GM18519 (cell line): ENCODE measurements at regions not wholly inside any gene's neighbourhood (a gene's known extent, or its start where the extent isn't known, plus 50 kb on each side); places are given as distances from the start of the nearest gene placed in this dataset.
"Not testable (repeated sequence)": the region's sequence is repeated elsewhere in the genome, so short reads cannot be mapped to it uniquely, and the experiment has no call there.

Experiments
- ATAC-seq: cut with Tn5 transposase; IDR thresholded peaks from one replicate; pipeline ENCODE4 v1.9.1; 2021; ENCODE audit warnings: mild to moderate bottlenecking, moderate library complexity; ENCODE audit not compliant: unreplicated experiment, low FRiP score

DNA sequence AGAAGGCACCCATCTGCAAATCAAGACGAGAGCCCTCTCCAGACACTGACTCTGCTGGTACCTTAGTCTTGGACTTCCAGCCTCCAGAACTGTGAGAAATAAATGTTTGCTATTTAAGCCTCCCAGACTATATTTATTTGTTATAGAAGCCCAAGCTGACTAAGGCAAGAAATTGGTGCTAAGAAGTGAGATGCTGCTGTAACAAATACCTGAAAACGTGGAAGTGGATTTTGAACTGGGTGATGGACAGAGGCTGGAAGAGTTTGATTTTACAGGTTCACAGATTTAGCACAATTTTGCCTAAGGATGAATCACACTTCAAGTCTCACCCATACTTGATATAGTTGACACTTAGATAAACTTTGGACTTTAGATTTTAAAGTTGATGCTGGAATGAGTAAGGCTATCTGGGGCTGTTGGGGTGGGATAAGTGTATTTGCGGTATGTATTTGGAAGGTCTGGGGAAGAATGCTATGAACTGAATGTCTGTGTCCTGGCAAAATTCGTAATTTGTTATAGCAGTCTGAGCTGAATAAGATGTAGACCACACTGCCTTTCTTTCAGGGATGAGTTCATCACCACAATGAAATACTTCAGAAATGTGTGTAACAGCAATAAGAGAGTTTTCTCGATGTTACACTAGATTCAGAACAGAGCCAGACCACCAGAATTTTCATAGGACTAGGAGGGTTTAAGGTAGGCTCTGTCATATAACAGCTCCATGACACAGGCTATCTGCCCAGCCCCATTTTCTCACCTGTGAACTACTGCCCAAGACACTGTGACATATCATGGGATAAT lies 120.5 kb upstream of the LMCD1 start:
- ATAC-seq, result no peak

DNA sequence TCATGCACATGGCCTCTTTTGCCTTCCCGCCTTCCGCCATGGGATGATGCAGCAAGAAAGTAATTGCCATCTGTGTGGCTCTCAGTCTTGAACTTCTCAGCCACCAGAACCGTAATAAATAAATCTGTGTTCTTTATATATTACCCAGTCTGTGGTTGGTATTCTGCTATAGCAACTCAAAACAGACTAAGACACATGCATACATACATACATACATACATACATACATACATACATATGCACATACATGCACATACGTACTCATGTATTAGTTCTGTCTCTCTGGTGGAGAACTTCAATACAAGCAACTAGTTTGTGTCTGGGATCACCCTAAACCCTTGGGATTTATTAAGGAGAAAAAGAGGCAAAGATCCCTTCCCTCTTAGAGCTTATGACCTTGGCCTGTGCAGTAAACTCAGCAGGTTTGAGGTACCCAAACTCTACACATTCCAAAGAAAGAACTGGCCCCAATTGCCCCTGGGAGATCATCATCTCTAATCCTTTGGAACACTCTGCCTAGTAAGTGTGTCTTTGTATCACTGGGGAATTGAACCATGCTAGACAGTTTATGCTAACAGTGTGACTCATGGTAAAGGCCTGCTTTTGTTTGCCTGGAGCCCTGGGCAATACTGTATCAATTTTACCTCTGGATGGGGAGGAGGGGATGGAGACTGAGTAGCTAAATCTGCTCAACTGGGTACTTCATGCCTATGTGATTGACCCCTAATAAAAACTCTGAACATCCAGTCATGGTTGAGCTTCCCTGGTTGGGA lies 115.6 kb upstream of the LMCD1 start:
- no peak for ATAC-seq

DNA sequence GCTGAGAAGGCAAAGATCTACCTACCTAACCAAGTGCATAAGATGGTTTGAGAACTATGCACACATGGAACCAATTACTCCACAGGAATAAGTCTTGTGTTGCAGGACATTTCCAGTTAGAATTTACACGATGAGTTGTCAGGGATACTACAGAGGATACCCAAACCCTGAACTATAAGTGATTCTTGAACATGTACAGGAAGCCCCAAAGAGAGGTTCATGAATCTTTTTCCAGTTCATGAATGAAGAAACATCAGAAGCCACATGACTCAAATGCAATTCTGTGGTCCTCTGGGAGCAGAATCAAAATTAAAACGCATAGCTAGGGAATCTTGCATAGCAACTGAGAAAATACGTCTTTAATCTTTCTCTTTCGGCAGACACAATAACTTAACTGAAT lies 114.1 kb upstream of the LMCD1 start:
- ATAC-seq, result no peak

DNA sequence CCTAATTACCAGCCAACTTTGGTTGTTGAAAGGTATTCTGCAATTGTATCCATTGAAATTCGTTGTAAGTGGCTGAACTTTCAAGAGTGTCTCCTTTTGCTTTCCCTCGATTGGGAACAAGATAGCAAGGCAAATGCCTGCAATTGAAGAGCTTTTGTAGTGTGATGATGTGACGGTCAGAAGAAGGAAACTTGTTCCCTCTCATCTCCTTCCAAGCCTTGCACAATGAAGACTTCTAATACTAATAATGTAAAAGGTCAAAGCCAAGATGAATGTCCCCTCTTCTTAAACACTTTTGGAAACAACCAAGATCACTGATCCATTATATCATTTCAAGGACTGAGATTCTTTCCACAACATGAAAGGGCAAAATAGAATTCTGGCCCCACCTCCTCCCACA lies 101.9 kb upstream of the LMCD1 start:
- no peak for ATAC-seq

DNA sequence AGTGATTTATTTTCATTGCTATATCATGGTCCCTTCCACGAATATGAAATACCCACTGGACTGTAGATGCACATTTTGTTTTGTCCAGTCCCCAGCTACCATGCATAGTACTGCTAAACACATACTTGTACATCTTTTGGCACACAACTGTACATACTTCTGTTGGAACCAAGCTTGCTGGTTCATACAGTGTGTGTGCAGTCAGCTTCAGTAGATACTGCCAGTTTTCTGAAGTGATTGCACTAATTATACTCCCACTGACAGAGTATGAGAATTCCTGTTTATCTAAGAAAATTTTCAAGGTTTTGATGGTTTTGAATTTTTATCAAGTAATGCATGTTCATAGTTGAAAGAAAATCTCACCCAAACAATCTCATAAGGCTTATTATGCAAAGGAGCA lies 100.7 kb upstream of the LMCD1 start:
- no peak for ATAC-seq

DNA sequence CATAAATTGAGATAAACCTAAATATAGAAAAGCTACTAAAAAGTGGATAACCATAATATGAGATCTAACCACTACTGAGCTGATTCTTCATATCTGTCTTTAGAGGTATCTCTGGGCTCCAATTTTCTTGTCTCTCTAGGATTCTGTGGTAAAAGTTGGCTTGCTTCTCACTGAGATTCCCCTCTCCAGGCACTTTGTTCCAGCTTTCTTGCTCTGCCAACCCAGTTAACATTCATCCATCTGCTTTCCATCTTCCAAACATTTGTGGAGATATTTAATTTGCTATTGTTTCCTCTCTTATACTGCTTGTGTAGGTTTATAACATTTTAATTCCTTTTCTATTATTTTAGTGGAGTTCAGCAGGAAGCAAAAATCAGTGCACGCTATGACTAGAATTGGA lies 97.6 kb upstream of the LMCD1 start:
- ATAC-seq, result no peak

DNA sequence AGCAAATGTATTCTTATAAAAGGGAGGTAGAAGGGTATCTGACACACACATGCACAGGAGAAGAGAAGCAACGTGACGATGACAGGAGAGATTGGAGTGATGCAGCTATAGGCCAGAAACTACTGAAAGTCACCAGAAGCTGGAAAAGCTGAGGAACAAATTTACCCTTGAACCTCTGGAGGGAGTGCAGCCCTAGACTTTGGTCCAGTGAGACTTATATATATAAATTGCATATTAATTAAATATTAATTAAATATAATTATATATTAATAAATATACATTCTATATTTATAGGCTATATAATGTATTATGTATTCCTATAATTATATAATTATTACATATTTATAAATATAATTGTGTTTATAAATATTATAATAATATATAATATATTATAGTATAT lies 96.5 kb upstream of the LMCD1 start:
- no peak for ATAC-seq

DNA sequence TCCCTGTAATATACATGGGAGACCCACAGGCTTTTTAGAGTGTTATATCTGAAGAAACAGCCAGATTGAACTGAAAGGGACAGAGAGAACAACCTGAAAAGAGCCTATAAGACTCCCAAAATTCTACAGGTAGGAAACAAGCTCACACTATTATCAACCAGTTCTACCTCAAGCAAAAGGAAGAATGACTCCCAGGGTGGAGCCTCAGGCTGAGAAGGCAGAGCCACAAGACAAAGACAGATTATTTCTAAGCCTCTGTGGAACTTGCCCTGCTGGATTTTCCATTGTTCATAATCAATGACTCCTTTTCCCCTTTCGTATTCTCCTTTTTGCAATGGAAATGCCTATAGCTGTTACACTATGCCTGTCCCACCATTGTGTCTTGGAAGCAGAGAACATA lies 95.1 kb upstream of the LMCD1 start:
- no peak for ATAC-seq

DNA sequence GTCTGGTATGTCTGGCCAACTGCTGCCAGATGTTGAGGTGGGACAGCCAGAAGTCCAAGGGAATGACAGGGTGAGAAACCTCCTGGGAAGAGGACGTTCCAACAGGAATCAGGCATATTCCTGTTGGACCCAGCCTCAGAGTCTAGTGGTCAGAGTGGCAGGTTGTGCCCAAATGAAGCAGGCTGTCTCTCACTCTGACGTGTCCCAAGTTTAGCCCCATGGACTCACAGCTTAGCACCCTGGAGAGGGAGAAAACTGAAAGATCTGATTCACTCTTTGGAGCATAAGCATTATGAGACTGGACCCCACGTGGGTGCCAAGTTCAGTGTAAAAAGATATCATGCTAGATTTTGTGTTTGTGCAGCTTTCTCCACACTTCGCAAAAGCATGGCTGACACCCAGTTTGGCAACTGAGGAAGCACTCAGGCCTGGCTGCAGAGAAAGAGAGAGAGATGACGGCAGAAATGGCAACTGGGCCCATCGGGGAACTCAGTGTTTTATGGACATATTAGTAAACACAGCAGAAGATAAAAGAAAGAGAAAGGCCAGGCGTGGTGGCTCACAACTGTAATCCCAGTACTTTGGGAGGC lies 88.2 kb upstream of the LMCD1 start:
- ATAC-seq, result no peak

DNA sequence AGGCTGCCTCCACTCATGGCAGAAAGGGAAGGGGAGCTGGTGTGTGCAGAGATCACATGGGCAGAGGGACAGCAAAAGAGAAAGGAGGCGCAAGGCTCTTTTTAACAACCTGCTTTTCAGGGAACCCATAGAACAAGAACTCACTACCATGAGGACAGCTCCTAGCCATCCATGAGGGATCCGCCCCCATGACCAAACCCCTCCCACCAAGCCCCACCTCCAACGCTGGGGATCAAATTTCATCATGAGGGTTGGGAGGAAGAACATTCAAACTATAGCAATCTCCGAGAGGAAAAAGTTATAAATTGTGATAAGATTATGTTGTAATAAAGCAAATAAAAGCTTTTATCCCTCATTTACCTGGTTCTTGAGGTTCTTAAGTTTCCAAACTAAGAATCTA lies 84.7 kb upstream of the LMCD1 start:
- ATAC-seq, result no peak

DNA sequence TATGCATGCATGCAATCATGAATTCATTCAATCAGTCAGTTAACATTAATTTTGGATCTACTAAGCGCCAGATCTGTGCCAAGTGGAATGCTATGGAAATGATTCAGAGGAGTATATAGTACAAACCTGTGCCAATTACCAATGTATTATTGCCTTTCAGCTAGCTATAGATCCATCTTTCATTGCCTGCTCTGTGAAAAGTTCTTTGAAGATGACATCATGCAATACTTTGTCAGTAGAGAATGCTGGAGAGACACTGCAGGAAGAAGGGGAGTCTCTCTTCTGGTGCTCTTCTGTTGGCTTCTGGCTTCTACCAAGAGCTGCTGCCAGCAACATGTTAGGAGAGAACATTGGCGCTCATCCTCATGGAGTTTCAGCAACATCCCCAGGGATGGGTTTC lies 81.0 kb upstream of the LMCD1 start:
- no peak for ATAC-seq

DNA sequence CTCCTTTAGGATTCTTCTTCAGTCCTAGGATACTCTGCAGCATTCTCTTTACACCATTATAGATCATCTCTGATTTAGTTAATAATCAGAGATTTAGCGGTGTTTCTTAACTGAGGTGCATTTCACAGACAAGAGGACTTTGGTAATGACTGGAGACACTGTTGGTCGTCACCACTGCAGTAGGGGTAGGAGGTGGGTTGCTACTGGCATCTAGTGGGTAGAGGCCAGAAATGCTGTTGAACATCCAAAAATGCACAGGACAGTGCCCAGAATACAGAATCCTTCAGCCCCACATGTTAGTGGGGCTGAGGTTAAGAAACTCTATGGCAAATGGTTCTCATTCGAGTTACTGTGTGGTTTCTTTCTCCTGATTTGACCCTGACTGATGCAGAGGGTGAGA lies 80.4 kb upstream of the LMCD1 start:
- ATAC-seq, result no peak

DNA sequence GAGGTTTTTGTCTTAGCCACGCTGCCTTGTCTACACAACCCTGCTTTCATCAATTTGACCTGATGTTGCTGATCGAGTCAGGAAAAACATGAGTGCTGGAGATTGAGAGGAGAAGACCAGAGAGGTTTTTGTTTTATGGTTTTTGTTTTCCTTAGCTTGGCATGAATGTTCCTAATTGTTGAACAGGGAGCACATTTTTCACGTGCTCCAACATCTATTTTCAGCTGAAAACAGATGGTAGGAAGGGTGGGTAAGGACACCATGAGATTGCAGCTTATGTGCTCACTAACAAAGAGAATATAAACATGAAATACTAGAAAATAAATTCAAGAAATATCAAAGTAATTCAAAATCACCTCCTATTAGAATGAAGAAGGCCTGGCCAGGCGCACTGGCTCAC lies 79.9 kb upstream of the LMCD1 start:
- ATAC-seq, result no peak

DNA sequence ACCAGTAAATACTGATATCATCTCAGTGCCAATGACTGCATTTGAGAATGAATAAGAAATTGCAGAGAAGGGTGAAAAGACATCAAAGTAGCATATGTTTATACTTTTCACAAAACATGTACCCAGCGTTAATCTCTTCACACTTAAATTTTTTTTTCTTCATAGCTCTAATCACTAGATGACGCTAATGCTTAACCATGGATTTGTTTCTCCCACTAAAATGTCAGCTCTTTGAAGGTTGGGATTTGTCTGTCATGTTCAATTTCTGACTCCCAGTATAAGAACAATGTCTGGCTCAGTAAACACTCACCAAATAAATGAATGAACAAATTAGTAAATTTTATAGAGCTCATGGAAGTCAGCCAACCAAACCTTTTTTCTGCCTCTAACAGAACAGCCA lies 78.3 kb upstream of the LMCD1 start:
- no peak for ATAC-seq

DNA sequence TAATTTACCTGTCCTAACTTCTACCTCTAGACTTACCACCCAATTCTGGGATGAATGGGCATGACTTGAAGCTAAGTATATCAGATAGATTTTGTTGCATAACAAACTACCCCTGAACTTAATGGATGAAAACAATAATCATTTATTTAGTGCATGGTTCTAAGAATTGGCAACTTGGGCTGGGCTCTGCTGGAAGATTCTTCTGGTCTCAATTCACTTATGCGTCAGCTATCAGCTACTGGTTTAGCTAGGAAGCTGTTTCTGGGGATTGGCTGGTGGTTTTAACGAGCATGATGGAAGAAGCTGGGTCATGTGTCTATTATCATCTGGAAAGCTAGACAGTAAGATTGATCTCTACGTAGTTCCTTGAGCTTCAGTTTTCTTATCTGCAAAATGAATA lies 77.3 kb upstream of the LMCD1 start:
- ATAC-seq, result no peak

DNA sequence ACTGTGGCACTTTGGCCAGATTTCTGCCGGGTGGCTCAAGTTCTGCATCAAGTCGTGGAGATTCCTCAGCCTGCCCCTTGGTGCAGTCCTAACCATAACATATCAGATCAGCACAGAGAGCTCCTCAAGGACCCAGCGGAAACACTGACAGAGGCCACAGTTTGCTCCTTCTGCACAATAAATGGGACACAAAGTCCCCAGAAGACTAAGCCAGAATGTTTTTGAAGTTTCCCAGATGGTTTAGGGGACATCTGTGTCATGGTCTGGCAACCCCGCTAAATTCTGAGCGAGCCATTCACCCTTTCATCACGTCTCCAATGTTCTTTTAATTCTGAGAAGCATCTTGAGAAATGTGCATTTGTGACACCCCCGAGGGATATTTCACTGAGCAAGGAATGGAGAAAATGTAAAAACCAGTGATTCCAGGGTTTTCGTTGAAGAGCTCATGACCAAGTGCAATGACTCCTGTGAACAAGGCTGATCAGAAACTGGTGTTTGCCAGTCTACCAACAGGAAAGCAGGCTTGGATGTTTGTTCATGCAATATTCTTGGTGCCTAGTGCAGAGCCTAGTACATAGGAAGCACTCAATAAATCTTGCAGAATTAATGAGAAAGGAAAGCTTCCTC lies 64.8 kb upstream of the LMCD1 start:
- no peak for ATAC-seq

DNA sequence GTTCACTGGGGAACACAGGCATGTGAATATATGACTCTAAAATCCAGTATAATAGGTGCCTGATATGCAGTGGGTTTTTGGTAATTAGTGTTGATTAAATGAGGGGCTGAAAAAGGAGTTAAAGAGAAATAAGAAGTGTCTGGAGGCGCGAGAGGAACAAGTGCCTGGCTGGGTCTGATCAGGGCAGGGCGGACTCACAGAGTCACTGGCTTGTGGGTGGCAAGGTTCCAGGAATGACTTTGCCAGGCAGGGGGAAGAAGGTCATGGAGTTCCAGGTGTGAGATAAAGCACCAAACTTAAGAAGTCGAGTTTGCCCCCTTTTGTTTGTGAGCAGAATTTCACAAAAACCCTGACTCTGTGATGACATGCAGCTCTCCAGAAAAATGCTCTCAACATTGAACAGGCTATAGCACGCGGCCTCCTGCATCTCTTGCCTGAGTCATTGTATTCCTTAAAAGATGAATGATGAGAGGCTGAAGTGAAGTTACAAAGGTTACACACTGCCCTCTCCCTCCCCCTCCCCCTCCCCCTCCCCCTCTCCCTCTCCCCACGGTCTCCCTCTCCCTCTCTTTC lies 63.0 kb upstream of the LMCD1 start:
- no peak for ATAC-seq

DNA sequence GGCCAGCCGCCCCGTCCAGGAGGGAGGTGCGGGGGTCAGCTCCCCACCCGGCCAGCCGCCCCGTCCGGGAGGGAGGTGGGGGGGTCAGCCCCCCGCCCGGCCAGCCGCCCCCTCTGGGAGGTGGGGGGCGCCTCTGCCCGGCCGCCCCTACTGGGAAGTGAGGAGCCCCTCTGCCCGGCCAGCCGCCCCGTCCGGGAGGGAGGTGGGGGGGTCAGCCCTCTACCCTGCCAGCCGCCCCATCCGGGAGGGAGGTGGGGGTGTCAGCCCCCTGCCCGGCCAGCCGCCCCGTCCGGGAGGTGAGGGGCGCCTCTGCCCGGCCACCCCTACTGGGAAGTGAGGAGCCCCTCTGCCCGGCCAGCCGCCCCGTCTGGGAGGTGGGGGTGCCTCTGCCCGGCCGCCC lies 61.5 kb upstream of the LMCD1 start:
- ATAC-seq, result not testable (repeated sequence)

DNA sequence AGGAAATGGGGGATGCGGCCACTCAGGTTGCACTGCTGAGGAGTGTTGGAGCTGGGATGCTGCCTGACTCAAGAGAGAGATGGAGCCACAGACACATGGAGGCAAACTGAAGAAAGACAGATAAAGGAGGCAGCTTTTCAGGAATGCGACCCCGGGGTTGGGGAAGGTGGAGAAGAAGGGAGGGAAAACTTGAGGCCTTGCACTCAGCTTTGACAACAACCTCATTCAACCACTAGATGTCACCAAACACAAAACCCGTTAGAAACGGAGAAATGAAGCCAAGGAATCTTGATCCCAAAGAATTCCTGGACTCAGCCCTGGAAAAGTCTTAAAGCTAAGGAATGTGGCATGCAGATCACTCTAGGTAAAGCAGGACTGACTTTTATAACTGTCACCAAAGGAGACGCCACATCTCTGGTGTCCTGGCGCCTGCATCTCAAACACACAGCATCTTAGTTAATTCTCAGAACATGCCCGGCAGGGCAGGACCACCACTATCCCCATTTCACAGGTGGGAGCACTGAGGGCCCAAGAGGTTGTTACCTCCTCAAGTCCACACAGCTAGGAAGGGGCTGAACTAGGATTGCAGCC lies 59.6 kb upstream of the LMCD1 start:
- no peak for ATAC-seq

DNA sequence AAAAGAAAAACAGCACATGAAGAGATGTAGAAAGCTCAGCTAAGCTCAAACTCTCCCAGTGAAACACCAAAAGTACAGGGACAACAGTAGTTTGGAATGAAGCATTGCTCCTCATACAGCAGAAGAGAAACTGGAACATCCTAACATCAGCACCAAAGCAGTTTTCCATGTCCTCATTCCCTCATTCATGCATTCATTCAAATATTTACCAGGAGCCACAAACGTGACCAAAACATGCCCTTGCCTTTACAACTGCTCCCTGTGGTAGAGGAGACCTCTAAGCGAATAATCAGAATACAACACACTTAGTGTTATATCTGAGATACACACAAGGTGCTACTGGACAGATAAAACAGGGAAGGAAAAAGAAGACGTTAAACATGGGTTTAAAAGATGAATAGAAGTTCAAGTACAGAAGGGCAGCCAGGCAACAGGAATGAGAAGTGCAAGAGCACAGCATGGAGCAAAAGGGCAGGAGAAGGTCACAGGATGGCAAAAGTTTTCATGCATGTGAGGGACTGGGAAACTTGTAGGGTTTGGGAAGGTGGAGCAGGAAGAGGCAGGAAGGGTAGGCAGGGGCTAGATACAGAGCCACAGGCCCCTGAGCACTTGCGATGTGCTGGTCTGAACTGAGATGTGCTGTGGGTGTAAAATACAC lies 58.5 kb upstream of the LMCD1 start:
- ATAC-seq, result no peak
